ENCODE measurements at regions not wholly inside any gene's neighbourhood (a gene's known extent, or its start where the extent isn't known, plus 50 kb on each side); places are given as distances from the start of the nearest gene placed in this dataset.

DNA sequence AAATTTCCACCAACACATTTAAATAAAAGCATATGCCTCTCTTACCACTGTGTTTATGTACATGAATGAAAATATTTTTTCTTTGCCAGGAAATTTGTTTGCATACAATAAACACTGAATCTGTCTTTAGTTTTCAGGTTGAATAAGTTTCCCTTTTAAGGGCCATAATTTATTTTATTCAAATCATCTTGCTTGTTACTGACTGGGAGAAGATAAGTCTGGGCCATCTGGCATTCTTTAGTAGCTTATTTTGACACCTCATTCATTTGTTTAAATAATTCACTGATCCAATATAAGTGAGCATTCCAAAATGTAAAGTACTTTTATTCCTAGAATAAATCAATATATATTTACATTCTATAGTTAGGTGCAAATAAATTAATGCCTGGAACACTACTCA, 1001.3 kb downstream of the PLOD2 start (continued):
- TF ChIP-seq, protein P1, sequence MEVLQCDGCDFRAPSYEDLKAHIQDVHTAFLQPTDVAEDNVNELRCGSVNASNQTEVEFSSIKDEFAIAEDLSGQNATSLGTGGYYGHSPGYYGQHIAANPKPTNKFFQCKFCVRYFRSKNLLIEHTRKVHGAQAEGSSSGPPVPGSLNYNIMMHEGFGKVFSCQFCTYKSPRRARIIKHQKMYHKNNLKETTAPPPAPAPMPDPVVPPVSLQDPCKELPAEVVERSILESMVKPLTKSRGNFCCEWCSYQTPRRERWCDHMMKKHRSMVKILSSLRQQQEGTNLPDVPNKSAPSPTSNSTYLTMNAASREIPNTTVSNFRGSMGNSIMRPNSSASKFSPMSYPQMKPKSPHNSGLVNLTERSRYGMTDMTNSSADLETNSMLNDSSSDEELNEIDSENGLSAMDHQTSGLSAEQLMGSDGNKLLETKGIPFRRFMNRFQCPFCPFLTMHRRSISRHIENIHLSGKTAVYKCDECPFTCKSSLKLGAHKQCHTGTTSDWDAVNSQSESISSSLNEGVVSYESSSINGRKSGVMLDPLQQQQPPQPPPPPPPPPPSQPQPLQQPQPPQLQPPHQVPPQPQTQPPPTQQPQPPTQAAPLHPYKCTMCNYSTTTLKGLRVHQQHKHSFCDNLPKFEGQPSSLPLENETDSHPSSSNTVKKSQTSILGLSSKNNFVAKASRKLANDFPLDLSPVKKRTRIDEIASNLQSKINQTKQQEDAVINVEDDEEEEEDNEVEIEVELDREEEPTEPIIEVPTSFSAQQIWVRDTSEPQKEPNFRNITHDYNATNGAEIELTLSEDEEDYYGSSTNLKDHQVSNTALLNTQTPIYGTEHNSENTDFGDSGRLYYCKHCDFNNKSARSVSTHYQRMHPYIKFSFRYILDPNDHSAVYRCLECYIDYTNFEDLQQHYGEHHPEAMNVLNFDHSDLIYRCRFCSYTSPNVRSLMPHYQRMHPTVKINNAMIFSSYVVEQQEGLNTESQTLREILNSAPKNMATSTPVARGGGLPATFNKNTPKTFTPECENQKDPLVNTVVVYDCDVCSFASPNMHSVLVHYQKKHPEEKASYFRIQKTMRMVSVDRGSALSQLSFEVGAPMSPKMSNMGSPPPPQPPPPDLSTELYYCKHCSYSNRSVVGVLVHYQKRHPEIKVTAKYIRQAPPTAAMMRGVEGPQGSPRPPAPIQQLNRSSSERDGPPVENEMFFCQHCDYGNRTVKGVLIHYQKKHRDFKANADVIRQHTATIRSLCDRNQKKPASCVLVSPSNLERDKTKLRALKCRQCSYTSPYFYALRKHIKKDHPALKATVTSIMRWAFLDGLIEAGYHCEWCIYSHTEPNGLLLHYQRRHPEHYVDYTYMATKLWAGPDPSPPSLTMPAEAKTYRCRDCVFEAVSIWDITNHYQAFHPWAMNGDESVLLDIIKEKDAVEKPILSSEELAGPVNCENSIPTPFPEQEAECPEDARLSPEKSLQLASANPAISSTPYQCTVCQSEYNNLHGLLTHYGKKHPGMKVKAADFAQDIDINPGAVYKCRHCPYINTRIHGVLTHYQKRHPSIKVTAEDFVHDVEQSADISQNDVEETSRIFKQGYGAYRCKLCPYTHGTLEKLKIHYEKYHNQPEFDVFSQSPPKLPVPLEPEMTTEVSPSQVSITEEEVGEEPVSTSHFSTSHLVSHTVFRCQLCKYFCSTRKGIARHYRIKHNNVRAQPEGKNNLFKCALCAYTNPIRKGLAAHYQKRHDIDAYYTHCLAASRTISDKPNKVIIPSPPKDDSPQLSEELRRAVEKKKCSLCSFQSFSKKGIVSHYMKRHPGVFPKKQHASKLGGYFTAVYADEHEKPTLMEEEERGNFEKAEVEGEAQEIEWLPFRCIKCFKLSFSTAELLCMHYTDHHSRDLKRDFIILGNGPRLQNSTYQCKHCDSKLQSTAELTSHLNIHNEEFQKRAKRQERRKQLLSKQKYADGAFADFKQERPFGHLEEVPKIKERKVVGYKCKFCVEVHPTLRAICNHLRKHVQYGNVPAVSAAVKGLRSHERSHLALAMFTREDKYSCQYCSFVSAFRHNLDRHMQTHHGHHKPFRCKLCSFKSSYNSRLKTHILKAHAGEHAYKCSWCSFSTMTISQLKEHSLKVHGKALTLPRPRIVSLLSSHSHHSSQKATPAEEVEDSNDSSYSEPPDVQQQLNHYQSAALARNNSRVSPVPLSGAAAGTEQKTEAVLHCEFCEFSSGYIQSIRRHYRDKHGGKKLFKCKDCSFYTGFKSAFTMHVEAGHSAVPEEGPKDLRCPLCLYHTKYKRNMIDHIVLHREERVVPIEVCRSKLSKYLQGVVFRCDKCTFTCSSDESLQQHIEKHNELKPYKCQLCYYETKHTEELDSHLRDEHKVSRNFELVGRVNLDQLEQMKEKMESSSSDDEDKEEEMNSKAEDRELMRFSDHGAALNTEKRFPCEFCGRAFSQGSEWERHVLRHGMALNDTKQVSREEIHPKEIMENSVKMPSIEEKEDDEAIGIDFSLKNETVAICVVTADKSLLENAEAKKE (CRISPR knock-in tag; IDR thresholded peaks at IDR 0.05): no peak
- TF ChIP-seq NANOG (IDR thresholded peaks at IDR 0.05; ENCODE audit: borderline replicate concordance) (no peak), ZNF331 (CRISPR knock-in tag; IDR thresholded peaks at IDR 0.05; ENCODE audit: low read depth) (no peak)

DNA sequence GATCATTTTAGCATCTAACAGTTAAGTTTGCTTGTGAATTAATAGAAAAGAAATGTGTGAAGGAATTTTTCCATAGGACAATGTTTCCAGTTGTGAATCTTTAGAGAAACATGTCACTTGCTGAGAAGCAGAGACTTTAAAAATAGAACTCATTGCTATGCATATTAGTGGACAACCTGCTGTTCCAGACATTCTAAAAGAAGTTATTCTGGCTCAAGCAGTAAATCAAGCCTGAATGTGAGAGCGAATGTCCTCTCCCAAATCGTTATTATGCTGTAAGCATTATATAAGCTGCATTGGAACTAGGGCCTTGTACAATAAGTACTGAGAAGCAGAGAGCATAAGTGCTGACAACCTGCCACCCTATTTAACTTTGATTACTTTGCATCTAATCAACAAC, 990.9 kb downstream of the PLOD2 start:
- Histone ChIP-seq H4K20me1 (replicated peaks; ENCODE audit: insufficient read depth) (no peaks in the 10 kb centered on the region), H3K4me1 (ENCODE audit: insufficient read depth) (no peaks in the 10 kb centered on the region; the same call in 1 of the 2 replicates), H3K79me2 (replicated peaks; ENCODE audit: insufficient read depth) (no peaks in the 10 kb centered on the region), H3F3A (replicated peaks; ENCODE audit: low read depth) (no peaks in the 10 kb centered on the region), H3K4me2 (no peak overlapping the region), H3K27ac (ENCODE audit: low read depth) (no peak overlapping the region), H3K36me3 (ENCODE audit: insufficient read depth) (no peaks in the 10 kb centered on the region), H3K4me3 (no peak overlapping the region), H3K9me2 (ENCODE audit: insufficient read depth) (no peaks in the 10 kb centered on the region), H2AFZ (peak overlapping the region; percentile 20; the same call in 1 of the 2 replicates), H3K27me3 (ENCODE audit: insufficient read depth) (no peaks in the 10 kb centered on the region)
- H3K36me3 Mint-ChIP-seq (ENCODE audit: low read depth): no peaks in the 10 kb centered on the region
- H3K4me3 Mint-ChIP-seq: no peak overlapping the region
- DNase-seq (ENCODE audit: low spot score) (no peak), ATAC-seq (no peak)
- no peaks in the 10 kb centered on the region; the same call in 2 of the 3 replicates for H3K9me3 Mint-ChIP-seq
- peak overlapping the region; percentile 50; the same call in 1 of the 2 replicates for H3K27ac Mint-ChIP-seq
- TF ChIP-seq, protein P2, sequence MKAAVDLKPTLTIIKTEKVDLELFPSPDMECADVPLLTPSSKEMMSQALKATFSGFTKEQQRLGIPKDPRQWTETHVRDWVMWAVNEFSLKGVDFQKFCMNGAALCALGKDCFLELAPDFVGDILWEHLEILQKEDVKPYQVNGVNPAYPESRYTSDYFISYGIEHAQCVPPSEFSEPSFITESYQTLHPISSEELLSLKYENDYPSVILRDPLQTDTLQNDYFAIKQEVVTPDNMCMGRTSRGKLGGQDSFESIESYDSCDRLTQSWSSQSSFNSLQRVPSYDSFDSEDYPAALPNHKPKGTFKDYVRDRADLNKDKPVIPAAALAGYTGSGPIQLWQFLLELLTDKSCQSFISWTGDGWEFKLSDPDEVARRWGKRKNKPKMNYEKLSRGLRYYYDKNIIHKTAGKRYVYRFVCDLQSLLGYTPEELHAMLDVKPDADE (IDR thresholded peaks at IDR 0.05): no peak
- TF ChIP-seq ZNF114 (CRISPR knock-in tag; IDR thresholded peaks at IDR 0.05): no peak
- TF ChIP-seq POLR2AphosphoS5 (IDR thresholded peaks at IDR 0.05; ENCODE audit: low read depth): no peak
- TF ChIP-seq NANOG (IDR thresholded peaks at IDR 0.05; ENCODE audit: borderline replicate concordance): no peak
- TF ChIP-seq, protein P3, sequence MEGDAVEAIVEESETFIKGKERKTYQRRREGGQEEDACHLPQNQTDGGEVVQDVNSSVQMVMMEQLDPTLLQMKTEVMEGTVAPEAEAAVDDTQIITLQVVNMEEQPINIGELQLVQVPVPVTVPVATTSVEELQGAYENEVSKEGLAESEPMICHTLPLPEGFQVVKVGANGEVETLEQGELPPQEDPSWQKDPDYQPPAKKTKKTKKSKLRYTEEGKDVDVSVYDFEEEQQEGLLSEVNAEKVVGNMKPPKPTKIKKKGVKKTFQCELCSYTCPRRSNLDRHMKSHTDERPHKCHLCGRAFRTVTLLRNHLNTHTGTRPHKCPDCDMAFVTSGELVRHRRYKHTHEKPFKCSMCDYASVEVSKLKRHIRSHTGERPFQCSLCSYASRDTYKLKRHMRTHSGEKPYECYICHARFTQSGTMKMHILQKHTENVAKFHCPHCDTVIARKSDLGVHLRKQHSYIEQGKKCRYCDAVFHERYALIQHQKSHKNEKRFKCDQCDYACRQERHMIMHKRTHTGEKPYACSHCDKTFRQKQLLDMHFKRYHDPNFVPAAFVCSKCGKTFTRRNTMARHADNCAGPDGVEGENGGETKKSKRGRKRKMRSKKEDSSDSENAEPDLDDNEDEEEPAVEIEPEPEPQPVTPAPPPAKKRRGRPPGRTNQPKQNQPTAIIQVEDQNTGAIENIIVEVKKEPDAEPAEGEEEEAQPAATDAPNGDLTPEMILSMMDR (conservative IDR thresholded peaks at IDR 0.05; ENCODE audit: low read depth in 2 of 2): no peak
- no peaks in the 10 kb centered on the region for H3K27me3 Mint-ChIP-seq (ENCODE audit: insufficient read depth, low read depth, poor library complexity)
- H3K4me1 Mint-ChIP-seq: peaks cover 8% of the 10 kb centered on the region
